ENCODE measurements at regions not wholly inside any gene's neighbourhood (a gene's known extent, or its start where the extent isn't known, plus 50 kb on each side); places are given as distances from the start of the nearest gene placed in this dataset.
A peak's percentile ranks its signal among the peaks of the same experiment; 100 is the strongest.
"Not testable (repeated sequence)": the region's sequence is repeated elsewhere in the genome, so short reads cannot be mapped to it uniquely, and the experiment has no call there.

DNA sequence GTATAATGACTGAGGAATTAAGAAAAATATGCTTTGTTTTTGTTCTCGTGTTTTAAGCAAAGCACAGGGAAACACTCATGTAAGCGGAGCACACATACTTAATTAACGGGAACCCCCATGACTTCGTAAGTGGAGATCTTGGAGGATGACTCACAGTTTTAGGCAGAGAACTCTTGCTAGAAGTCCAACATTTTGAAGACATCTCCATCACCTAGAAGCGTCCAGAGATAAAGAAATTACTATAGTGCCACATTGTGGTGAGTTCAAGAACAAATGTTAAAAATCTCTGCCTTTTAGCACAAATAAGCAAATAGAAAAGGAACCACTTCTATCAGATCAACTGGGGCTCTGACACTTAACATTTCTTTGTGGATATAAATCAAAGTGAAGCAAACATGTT is 194.1 kb upstream of the ARHGEF26 start:
- Mint-ChIP-seq H3K27ac (no peak overlapping the region), H3K9me3 (peaks cover 0 to 6% (median 0%) of the 10 kb centered on the region in 3 donors), H3K27me3 (peaks cover 4% of the 10 kb centered on the region), H3K4me1 (no peaks in the 10 kb centered on the region), H3K36me3 (no peaks in the 10 kb centered on the region), H3K4me3 (no peak overlapping the region)

DNA sequence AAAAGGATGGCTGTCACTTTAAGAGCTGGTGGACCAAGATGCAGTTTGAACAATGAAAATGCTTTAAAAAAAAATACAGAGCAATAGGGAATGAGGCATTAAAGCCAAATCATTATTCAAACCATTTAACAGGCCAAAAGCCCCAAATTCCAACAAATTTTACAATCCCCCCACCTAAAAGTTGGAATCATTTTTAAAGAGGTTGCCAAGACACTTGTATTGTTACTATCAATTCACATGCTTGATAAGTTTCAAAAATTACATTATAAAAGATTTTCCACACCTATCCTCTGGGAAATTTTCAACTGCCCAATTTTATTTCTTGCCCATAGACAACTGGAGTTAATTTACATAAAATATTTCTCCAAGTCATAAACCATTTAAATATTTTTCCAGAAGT is 192.3 kb upstream of the ARHGEF26 start:
- Mint-ChIP-seq H3K36me3 (no peaks in the 10 kb centered on the region), H3K27ac (no peak overlapping the region), H3K27me3 (peaks cover 4% of the 10 kb centered on the region), H3K4me1 (no peaks in the 10 kb centered on the region), H3K4me3 (no peak overlapping the region), H3K9me3 (no peaks in the 10 kb centered on the region)

DNA sequence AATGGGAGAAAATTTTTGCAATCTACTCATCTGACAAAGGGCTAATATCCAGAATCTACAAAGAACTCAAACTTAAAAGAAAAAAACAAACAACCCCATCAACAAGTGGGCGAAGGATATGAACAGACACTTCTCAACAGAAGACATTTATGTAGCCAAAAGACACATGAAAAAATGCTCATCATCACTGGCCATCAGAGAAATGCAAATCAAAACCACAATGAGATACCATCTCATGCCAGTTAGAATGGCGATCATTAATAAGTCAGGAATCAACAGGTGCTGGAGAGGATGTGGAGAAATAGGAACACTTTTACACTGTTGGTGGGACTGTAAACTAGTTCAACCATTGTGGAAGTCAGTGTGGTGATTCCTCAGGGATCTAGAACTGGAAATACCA is 187.7 kb upstream of the ARHGEF26 start:
- not testable (repeated sequence) for H3K9me3 Mint-ChIP-seq, H3K4me3 Mint-ChIP-seq, H3K27ac Mint-ChIP-seq

DNA sequence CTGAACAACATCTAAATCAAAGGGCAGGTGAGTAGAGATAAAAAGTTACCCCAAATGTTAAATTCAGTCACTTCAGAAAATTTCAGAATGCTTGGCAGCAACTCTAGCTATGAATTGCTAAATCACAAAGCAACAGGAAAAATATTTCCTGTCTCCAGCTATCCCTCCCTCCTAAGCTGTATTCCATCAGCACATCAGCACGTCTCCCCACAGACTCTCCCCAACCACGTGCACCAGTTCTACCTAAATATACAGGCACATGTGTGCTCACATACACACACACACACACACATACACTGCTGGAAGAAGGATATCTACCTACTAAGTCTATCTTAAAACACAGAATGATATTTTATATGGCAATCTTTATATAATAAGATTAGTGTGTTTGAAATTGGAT is 177.1 kb upstream of the ARHGEF26 start:
- no peaks in the 10 kb centered on the region for H3K36me3 Mint-ChIP-seq
- H3K27ac Mint-ChIP-seq = peak overlapping the region in 1 of 3 donors; percentile 18
- no peaks in the 10 kb centered on the region for H3K27me3 Mint-ChIP-seq
- peaks cover 0 to 7% (median 2%) of the 10 kb centered on the region in 3 donors for H3K9me3 Mint-ChIP-seq
- H3K4me1 Mint-ChIP-seq = no peaks in the 10 kb centered on the region
- no peak overlapping the region for H3K4me3 Mint-ChIP-seq

More for the DNA sequence above, 187.7 kb upstream of the ARHGEF26 start:
- not testable (repeated sequence) for H3K36me3 Mint-ChIP-seq, H3K27me3 Mint-ChIP-seq, H3K4me1 Mint-ChIP-seq

- Mint-ChIP-seq H3K4me3 (no peak overlapping the region), H3K4me1 (no peaks in the 10 kb centered on the region), H3K27ac (no peak overlapping the region), H3K27me3 (no peaks in the 10 kb centered on the region), H3K9me3 (peaks cover 0 to 5% (median 3%) of the 10 kb centered on the region in 3 donors), H3K36me3 (no peaks in the 10 kb centered on the region)
These were observed 169.9 kb upstream of the ARHGEF26 start for GRCh38 chr3:153951276-153951675.

GRCh38 chr3:153952091-153952490 is 169.1 kb upstream of the ARHGEF26 start:
- H3K4me3 Mint-ChIP-seq = no peak overlapping the region
- H3K4me1 Mint-ChIP-seq = no peaks in the 10 kb centered on the region
- no peaks in the 10 kb centered on the region for H3K27me3 Mint-ChIP-seq
- no peak overlapping the region for H3K27ac Mint-ChIP-seq
- H3K36me3 Mint-ChIP-seq = no peaks in the 10 kb centered on the region
- H3K9me3 Mint-ChIP-seq = peaks cover 0 to 3% (median 0%) of the 10 kb centered on the region in 3 donors

GRCh38 chr3:153956613-153957012 is 164.6 kb upstream of the ARHGEF26 start:
- Mint-ChIP-seq H3K36me3 (no peaks in the 10 kb centered on the region), H3K9me3 (no peaks in the 10 kb centered on the region), H3K27me3 (no peaks in the 10 kb centered on the region), H3K4me1 (no peaks in the 10 kb centered on the region), H3K27ac (no peak overlapping the region), H3K4me3 (no peak overlapping the region)

DNA sequence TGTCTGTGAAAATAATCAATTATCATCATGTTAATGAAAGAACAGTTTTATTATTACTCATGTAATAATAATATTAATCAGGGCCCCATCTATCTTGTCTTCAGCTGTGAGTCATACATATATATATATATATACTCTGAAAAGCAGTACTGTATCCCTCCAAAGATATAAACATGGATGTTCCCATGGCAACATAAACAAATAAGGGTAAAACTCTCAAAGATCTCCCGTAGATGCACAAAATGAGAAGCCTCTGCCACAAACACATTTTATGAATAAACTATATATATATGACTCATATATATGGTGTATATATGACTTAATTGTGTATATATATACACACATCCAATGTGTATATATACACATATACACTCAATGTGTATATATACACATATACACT is 163.8 kb upstream of the ARHGEF26 start:
- H3K27ac Mint-ChIP-seq = no peak overlapping the region
- H3K4me3 Mint-ChIP-seq = no peak overlapping the region
- H3K36me3 Mint-ChIP-seq = no peaks in the 10 kb centered on the region
- H3K4me1 Mint-ChIP-seq = no peaks in the 10 kb centered on the region
- no peaks in the 10 kb centered on the region for H3K27me3 Mint-ChIP-seq
- H3K9me3 Mint-ChIP-seq = no peaks in the 10 kb centered on the region

DNA sequence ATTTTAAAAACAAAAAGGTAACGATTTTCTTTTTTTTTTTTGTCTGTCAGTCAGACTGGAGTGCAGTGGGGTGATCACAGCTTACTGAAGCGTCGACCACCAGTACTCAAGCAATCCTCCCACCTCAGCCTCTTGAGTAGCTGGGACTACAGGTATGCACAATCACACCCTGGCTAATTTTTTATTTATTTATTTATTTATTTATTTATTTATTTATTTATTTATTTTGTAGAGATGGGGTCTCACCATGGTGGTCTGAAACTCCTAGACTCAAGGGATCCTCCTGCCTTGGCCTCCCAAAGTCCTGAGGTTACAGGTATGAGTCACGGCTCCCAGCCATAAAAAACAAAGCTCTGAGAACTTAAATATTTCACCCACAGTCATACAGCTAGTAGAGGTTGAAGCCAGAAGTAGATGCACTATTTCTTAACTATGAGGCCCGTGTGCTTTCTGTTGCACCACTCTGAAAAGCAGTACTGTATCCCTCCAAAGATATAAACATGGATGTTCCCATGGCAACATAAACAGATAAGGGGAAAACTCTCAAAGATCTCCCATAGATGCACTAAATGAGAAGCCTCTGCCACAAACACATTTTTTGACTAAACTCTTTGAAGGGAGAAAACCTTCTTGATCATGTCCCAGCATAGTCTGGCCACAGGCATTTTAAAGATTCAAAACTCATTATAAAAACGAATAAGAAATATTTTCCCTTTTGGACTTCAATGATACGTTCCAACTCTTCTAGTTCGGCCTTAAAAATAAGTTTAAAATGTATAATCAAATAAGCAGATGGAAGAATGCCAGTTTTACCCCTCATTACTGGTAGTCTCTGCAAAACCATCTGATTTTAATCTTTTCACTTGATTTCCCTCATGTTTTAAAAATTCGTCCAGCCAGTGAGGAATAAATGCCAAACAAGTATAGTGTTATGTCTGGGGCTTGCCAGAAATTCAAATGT is 162.3 kb upstream of the ARHGEF26 start:
- Mint-ChIP-seq H3K27ac (no peak overlapping the region), H3K9me3 (no peaks in the 10 kb centered on the region), H3K27me3 (no peaks in the 10 kb centered on the region), H3K4me3 (no peak overlapping the region), H3K36me3 (no peaks in the 10 kb centered on the region), H3K4me1 (no peaks in the 10 kb centered on the region)

DNA sequence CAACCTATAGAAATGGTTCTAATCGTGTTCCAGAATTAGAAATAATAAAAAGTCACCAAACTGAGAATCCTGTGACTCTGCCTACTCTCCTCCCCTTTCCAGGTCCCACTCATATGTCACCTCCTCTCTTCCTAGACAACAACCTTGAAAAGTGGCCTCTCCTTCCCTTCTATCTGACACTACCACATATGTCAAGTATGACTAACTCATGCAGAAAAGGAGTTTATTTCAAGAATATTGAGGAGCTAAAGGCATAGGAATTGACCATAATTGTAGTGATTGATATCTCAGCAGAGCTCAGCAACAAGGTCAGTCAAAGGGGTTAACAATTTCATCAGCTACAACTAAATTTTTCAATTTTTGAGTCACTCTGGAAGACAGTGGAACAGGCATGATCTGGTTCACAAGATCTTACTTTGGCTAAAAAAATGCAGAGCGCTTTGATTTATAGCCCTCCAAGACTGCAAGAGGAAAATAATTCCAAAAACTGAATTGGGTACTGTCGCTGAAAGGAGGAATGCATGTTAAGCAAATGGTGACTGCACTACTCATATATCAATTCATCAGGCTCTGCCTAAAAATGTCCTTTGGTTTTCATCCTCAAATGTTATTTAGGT is 160.6 kb upstream of the ARHGEF26 start:
- Mint-ChIP-seq H3K4me1 (no peaks in the 10 kb centered on the region), H3K36me3 (no peaks in the 10 kb centered on the region), H3K27ac (no peak overlapping the region), H3K27me3 (no peaks in the 10 kb centered on the region), H3K9me3 (peaks cover 0 to 1% (median 0%) of the 10 kb centered on the region in 3 donors), H3K4me3 (no peak overlapping the region)

DNA sequence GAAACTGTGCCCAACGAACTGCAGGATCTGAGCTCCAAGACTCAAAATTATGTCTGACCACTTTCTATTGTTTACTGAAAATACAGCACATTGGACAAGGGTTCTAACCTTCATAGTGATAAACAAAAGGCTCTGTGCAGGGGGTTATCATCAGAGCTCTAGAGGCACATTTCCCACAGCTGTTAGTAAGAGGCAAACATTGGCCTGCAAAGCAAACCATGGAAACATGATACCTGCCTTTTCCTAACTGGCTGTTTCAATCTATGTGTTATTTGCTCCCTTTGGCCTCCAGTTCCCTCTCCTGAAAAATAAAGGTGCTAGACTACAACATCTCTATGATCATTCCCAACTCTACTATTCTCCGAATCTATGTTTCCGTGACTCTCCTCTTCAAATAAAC is 159.7 kb upstream of the ARHGEF26 start:
- Mint-ChIP-seq H3K4me3 (no peak overlapping the region), H3K4me1 (no peaks in the 10 kb centered on the region), H3K27ac (no peak overlapping the region), H3K27me3 (no peaks in the 10 kb centered on the region), H3K9me3 (peaks cover 0 to 1% (median 0%) of the 10 kb centered on the region in 3 donors), H3K36me3 (no peaks in the 10 kb centered on the region)

- H3K4me3 Mint-ChIP-seq = no peak overlapping the region
- H3K36me3 Mint-ChIP-seq = no peaks in the 10 kb centered on the region
- H3K27ac Mint-ChIP-seq = no peak overlapping the region
- peaks cover 0 to 2% (median 0%) of the 10 kb centered on the region in 3 donors for H3K4me1 Mint-ChIP-seq
- H3K9me3 Mint-ChIP-seq = peaks cover 1 to 11% (median 1%) of the 10 kb centered on the region in 3 donors
- H3K27me3 Mint-ChIP-seq = no peaks in the 10 kb centered on the region
These were observed 158.2 kb upstream of the ARHGEF26 start for GRCh38 chr3:153963012-153963411.

- Mint-ChIP-seq H3K4me3 (no peak overlapping the region), H3K27me3 (no peaks in the 10 kb centered on the region), H3K36me3 (no peaks in the 10 kb centered on the region), H3K4me1 (peaks cover 0 to 2% (median 0%) of the 10 kb centered on the region in 3 donors), H3K27ac (no peak overlapping the region), H3K9me3 (peaks cover 1 to 12% (median 1%) of the 10 kb centered on the region in 3 donors)
These were observed 153.9 kb upstream of the ARHGEF26 start for GRCh38 chr3:153967260-153967659.

DNA sequence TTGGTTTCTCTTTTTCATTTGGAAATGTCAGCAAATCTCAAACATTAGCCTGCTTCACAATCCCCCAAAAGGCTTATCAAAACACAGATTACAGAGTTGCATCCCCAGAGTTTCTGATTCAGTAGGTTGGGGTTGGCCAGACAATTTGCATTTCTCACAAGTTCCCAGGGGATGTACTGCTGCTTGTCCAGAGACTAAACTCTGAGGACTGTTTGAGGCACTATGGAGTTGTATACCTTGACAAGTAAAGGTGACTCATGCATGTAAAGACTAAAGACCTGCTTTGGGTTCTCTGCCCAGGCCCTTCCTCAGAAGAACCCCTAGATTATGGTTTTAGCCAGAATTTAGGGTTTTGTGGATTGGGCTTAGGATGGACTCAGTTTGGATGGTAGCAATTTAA is 151.1 kb upstream of the ARHGEF26 start:
- no peak overlapping the region for H3K4me3 Mint-ChIP-seq
- peaks cover 0 to 2% (median 0%) of the 10 kb centered on the region in 3 donors for H3K4me1 Mint-ChIP-seq
- H3K9me3 Mint-ChIP-seq = peaks cover under 1 to 12% (median 1%) of the 10 kb centered on the region in 3 donors
- H3K27ac Mint-ChIP-seq = no peak overlapping the region
- H3K27me3 Mint-ChIP-seq = no peaks in the 10 kb centered on the region
- no peaks in the 10 kb centered on the region for H3K36me3 Mint-ChIP-seq

DNA sequence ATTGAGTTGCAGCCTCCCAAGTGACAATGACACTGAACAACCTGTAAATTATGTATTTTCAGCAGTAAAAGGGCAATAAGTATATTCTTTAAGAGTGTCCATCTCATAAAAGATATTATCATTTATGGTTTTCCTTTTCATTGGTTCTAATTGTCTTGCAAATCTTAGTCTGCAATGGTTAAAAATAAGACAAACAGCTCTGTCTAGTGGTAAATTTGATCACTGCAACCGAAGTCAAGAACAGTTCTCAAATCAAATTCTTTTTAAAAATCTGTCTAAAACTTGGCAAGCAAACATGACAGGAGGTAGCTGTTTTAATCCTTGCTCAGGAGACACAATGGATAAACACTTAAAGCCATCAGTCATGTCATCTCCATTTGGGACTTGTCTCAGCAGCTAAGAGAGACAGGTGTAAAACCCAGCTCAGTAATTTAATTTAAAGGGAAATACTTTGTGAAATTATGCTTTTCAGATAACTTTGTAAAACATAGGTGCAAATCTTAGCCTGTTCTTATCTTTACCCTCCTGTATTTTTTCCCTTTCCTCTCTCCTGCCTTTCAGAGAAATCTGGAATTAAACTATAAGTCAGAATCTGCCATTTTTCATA is 150.3 kb upstream of the ARHGEF26 start:
- Mint-ChIP-seq H3K4me3 (no peak overlapping the region), H3K27ac (no peak overlapping the region), H3K36me3 (no peaks in the 10 kb centered on the region), H3K4me1 (peaks cover 0 to 2% (median 0%) of the 10 kb centered on the region in 3 donors), H3K9me3 (peaks cover 0 to 12% (median 1%) of the 10 kb centered on the region in 3 donors), H3K27me3 (no peaks in the 10 kb centered on the region)

Measured in IgD-negative memory B cell (primary cell).